ENCODE measurements at regions not wholly inside any gene's neighbourhood (a gene's known extent, or its start where the extent isn't known, plus 50 kb on each side); places are given as distances from the start of the nearest gene placed in this dataset.

DNA sequence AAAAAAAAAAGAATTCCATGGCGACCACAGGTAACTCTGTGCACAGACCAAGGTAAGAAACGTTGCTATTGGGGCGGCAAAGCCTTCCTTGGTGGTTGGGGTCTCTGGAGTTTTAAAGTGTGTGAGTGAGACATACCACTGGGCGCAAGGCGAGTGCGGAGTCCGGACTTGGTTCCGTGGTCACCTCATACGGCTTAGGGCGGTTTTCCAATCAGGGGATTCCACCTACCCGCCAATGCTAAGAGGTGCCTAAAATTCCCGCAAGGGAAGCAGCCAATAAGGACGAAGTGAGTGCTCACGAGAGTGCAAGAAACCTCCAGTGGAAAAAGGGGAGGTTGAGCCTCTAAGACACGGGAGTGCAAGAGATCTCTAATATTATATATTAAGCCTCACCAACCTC lies 68.6 kb upstream of the PRSS16 start:
- TF ChIP-seq, protein P1, sequence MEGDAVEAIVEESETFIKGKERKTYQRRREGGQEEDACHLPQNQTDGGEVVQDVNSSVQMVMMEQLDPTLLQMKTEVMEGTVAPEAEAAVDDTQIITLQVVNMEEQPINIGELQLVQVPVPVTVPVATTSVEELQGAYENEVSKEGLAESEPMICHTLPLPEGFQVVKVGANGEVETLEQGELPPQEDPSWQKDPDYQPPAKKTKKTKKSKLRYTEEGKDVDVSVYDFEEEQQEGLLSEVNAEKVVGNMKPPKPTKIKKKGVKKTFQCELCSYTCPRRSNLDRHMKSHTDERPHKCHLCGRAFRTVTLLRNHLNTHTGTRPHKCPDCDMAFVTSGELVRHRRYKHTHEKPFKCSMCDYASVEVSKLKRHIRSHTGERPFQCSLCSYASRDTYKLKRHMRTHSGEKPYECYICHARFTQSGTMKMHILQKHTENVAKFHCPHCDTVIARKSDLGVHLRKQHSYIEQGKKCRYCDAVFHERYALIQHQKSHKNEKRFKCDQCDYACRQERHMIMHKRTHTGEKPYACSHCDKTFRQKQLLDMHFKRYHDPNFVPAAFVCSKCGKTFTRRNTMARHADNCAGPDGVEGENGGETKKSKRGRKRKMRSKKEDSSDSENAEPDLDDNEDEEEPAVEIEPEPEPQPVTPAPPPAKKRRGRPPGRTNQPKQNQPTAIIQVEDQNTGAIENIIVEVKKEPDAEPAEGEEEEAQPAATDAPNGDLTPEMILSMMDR (IDR thresholded peaks at IDR 0.05), result no peak
- TF ChIP-seq ESRRA (CRISPR knock-in tag; IDR thresholded peaks at IDR 0.05; ENCODE audit: borderline replicate concordance), result no peak
- TF ChIP-seq ETV6 (CRISPR knock-in tag; IDR thresholded peaks at IDR 0.05), result no peak
- TF ChIP-seq GRHL2 (CRISPR knock-in tag; IDR thresholded peaks at IDR 0.05; ENCODE audit: insufficient replicate concordance, severe bottlenecking), result no peak
- TF ChIP-seq TP53 (CRISPR knock-in tag; IDR thresholded peaks at IDR 0.05), result no peak
- TF ChIP-seq FOXJ3 (CRISPR knock-in tag; IDR thresholded peaks at IDR 0.05; ENCODE audit: borderline replicate concordance), result no peak
- TF ChIP-seq CBFB (CRISPR knock-in tag; IDR thresholded peaks at IDR 0.05; ENCODE audit: low read depth), result no peak
- no peak for TF ChIP-seq MXD4 (CRISPR knock-in tag; IDR thresholded peaks at IDR 0.05; ENCODE audit: borderline replicate concordance)
- TF ChIP-seq, protein P2, sequence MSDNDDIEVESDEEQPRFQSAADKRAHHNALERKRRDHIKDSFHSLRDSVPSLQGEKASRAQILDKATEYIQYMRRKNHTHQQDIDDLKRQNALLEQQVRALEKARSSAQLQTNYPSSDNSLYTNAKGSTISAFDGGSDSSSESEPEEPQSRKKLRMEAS (CRISPR knock-in tag; IDR thresholded peaks at IDR 0.05), result no peak
- TF ChIP-seq FOXK1 (CRISPR knock-in tag; IDR thresholded peaks at IDR 0.05), result no peak
- TF ChIP-seq TCF7 (CRISPR knock-in tag; IDR thresholded peaks at IDR 0.05; ENCODE audit: low read depth), result no peak
- TF ChIP-seq TEAD4 (CRISPR knock-in tag; IDR thresholded peaks at IDR 0.05), result no peak

Data from WTC11 (cell line).